Activated effector memory CD4-positive, alpha-beta T cell treated with anti-CD3 and anti-CD28 coated beads, Interleukin-2, amount 50 U/mL, for 16 hours (primary cell): ENCODE measurements at regions not wholly inside any gene's neighbourhood (a gene's known extent, or its start where the extent isn't known, plus 50 kb on each side); places are given as distances from the start of the nearest gene placed in this dataset.

Source experiments
- DNase-seq: peaks from one replicate; pipeline ENCODE4 v3.0.0-alpha.2; 2020

GRCh38 chr2:19746611-19747309 is 155.0 kb downstream of the TTC32 start:
- DNase-seq = no peak

GRCh38 chr2:19746137-19746600 is 155.6 kb downstream of the TTC32 start:
- no peak for DNase-seq

- DNase-seq = no peak
Observed at GRCh38 chr2:19745318-19746136, 156.3 kb downstream of the TTC32 start.

- DNase-seq = no peak
Observed at GRCh38 chr2:19744456-19745199, 157.2 kb downstream of the TTC32 start.

GRCh38 chr2:19743641-19744040 is 158.1 kb downstream of the TTC32 start:
- no peak for DNase-seq

- DNase-seq = no peak
Observed at GRCh38 chr2:19742872-19743271, 158.9 kb downstream of the TTC32 start.

- no peak for DNase-seq
Observed at GRCh38 chr2:19739256-19739655, 162.5 kb downstream of the TTC32 start.

GRCh38 chr2:19738707-19739106 is 163.1 kb downstream of the TTC32 start:
- no peak for DNase-seq

- no peak for DNase-seq
Observed at GRCh38 chr2:19736191-19736831, 165.5 kb downstream of the TTC32 start.

- no peak for DNase-seq
Observed at GRCh38 chr2:19733951-19734425, 167.8 kb downstream of the TTC32 start.

GRCh38 chr2:19733390-19733789 is 168.4 kb downstream of the TTC32 start:
- DNase-seq = no peak

- no peak for DNase-seq
Observed at GRCh38 chr2:19732255-19732654, 169.5 kb downstream of the TTC32 start.

GRCh38 chr2:19731515-19731914 is 170.3 kb downstream of the TTC32 start:
- no peak for DNase-seq

- no peak for DNase-seq
Observed at GRCh38 chr2:19731037-19731436, 170.7 kb downstream of the TTC32 start.

GRCh38 chr2:19728125-19728524 is 173.7 kb downstream of the TTC32 start:
- no peak for DNase-seq

- DNase-seq = no peak
Observed at GRCh38 chr2:19725392-19725791, 176.4 kb downstream of the TTC32 start.

GRCh38 chr2:19723021-19723420 is 178.8 kb downstream of the TTC32 start:
- DNase-seq = no peak

GRCh38 chr2:19722531-19722971 is 179.2 kb downstream of the TTC32 start:
- DNase-seq = no peak

GRCh38 chr2:19720306-19720705 is 181.5 kb downstream of the TTC32 start:
- DNase-seq = no peak

GRCh38 chr2:19719540-19719939 is 182.2 kb downstream of the TTC32 start:
- no peak for DNase-seq

- no peak for DNase-seq
Observed at GRCh38 chr2:19717446-19717845, 184.3 kb downstream of the TTC32 start.

GRCh38 chr2:19714926-19715325 is 186.9 kb downstream of the TTC32 start:
- DNase-seq = no peak

- no peak for DNase-seq
Observed at GRCh38 chr2:19712850-19713249, 188.9 kb downstream of the TTC32 start.
